GM03348 (cell line): ENCODE measurements at regions not wholly inside any gene's neighbourhood (a gene's known extent, or its start where the extent isn't known, plus 50 kb on each side); places are given as distances from the start of the nearest gene placed in this dataset.
"Not testable (repeated sequence)": the region's sequence is repeated elsewhere in the genome, so short reads cannot be mapped to it uniquely, and the experiment has no call there.

ENCODE experiments used
- DNase-seq: peaks from one replicate; pipeline ENCODE4 v3.0.0; 2012; ENCODE audit warnings: low spot score

DNA sequence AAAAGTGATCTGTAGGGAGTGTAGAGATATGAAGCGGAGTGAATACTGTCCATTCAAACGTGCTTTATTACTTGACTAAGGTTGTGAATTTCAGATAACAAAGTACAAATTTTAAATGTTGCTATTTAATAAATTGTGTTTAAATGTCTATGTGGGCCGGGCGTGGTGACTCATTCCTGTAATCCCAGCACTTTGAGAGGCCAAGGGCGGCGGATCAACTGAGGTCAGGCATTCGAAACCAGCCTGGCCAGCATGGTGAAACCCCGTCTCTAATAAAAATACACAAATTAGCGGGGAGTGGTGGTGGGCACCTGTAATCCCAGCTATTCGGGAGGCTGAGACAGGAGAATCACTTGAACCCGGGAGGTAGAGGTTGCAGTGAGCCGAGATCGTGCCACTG is 1544.1 kb downstream of the SLITRK5 start:
- not testable (repeated sequence) for DNase-seq

DNA sequence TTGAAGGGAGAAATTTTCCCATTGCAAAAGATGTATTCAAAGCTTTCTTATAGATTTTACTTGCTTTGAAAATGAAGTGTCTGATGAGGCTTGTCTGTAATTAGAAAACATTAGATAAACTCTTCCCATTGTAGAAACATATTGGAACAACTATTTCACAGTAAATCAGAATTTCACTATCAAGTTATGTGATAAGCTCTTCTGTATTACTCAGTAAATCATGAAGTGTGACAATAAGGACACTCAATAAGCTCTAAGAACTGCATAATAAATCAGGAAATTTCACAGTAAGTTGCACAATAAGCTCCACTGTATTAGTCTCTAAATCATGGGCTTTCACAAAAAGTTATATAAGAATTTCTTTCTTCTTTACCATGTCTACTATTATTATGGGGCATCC is 1546.6 kb downstream of the SLITRK5 start:
- no peak for DNase-seq

DNA sequence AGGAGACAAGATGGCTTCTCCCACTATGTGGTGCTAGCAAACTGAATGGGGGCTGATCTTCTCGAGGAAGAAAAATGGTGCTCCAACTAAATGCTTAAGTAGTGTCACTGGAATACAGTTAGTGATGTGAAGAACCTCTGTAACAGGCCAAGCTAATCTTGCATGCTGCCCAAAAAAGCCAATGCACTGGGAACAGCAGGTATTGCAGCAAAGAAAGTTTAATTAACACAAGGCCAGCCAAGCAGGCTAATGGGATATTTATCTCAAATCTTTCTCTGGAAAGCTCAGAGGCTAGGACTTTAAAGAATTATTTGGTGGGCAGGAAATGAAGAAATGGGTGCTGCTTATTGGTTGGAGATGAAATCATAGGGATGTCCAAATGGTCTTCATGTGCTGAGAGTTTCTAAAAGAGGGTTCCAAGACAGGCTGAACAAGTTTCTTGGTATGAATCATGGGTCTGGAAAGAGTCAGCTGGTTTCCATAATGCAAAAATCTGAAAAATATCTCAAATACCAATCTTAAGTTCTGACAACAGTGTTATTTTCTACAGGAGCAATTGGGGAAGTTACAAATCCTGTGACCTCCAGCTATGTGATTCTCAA is 1550.5 kb downstream of the SLITRK5 start:
- DNase-seq, result no peak

DNA sequence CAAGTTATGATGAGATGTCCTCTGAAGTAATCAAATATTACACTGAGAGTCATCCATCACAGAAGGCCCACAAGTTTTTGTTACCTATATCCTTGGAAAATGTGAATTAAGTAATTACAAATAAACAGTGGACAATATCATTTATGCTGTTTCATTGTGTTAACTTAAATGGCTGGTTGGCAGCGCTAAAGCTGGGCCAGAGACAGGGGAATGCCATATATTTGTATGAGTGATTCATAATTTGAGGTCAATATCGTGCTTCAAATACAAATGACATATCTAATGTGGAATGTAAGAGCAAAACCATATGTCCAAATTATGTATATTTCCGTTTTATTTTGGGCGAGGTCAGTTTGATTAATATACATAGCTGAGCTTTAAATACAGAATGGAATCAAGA is 1556.2 kb downstream of the SLITRK5 start:
- no peak for DNase-seq

DNA sequence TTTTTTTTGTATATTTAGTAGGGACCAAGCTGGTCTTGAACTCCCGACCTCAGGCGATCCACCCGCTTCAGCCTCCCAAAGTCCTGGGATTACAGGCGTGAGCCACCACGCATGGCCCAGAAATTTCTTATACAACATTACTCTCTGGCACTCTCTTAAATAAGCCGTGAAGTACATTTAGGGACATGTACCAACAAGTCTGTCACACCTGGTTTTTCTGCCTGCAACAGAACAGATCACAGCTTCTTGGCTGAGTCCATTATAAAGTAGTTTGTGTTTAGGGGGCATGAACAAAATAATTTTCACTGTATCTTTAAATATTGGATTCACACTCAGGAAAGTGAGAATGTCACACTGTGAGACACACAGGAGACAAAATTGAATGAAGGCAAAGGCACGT is 1567.3 kb downstream of the SLITRK5 start:
- DNase-seq, result no peak

DNA sequence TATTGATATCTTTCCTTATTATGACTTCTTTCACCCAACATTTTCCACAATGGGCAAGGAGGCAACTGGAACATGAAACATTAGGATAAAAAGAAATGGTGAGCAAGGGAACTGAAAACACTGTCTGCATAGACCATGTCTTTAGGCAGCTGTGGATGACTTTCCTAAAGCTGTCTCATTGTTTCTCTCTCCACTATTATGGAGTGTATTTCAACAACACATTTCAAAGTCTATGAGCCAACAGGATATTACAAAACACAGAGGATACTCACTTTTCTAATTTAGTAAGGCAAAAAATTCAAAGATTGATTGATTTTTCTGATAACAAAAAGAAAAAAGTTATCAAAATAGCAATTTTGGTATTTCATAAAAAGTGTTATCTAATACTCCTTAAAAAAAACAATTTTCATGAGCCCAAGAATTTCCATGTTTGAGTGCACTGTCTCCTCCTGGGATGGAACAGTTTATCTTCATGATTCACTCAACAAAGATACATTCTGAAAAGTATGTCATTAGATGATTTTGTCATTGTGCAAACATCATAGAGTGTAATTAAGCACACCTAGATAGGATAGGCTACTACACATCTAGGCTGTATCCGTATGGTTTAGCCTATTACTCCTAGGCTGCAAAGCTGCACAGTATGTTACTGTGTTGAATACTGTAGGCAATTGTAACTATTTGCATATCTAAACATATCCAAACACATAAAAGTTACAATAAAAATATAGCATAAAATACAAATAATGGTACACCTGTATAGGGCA is 1568.4 kb downstream of the SLITRK5 start:
- no peak for DNase-seq

DNA sequence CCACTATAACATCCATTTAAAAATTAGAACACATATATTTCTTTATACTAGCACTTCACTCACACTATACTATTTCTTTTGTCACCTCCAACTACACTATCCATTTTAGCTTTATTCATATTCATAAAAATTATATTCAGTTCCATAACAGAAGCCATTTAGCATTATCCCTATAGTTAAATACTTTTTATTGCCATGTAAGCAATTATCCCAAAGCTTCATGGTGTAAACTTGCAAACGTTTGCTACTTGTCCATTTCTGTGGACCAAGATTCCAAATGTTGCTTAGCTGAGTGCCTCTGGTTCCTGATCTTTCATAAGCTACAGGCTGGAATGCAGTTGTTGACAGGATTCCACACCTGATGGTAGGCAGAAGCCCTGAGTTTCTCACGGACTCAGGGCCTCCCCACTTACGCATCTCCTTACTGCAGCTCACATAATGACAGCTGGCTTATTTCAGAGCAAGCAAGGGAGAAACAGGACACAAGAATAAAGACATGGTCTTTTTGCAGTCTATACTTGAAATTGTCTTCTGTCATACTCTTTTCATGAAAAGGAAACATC is 1584.8 kb downstream of the SLITRK5 start:
- no peak for DNase-seq

DNA sequence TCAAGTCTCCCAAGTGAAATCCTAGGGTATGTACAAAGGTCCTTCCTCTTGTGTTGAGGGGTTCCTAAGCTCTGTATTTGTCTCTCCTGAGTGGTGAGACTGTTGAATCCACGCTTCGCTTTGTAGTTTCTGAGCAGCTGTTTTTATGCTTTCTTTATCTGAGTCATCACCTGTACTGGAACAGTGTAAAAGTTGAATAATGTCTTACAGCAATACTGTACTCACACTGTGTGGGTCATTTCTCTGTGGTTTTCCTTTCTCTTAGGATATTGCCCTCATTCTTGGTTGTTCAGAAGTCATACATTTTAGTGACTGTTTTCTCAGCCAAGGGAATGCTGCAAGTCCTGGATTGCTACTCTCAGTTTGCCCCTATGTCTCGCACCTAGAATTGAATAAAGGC is 1596.6 kb downstream of the SLITRK5 start:
- DNase-seq, result no peak

DNA sequence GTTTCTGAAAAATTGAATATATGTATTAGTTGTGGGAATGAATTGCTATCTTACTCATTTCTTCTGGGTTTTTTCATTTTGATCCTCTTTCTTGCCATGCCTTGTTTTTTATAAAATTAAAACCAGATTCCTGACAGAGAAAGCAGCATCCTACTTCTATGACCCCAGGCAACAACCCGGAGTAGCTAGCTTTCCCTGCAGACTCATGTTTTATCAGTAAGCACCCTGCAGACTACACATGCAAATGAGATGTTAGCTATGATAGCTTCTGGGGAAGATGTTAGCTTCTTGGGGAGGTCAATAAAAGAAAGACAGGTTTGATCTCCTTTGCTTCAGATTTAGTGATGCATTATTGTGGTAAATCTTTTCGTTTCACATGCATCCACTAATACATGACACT is 1598.6 kb downstream of the SLITRK5 start:
- no peak for DNase-seq

DNA sequence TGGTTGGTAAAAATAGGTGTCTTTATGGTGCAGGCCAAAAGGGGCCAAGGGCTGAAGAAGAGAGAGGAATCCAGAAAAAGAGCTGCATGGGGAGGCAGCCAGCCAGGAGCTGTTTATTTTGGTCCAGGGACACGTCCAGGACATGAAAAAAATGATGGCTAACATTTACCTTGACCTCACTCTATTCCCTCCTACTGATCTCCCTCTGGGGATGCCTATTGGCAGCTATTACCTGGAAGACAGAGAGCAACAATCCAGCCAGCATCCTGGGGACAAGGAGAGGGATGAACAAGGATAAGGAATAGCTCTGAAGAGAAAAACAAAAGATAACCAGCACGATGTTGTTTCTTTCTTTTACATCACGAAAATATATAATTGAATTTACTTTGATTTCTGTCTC is 1599.6 kb downstream of the SLITRK5 start:
- DNase-seq, result no peak

DNA sequence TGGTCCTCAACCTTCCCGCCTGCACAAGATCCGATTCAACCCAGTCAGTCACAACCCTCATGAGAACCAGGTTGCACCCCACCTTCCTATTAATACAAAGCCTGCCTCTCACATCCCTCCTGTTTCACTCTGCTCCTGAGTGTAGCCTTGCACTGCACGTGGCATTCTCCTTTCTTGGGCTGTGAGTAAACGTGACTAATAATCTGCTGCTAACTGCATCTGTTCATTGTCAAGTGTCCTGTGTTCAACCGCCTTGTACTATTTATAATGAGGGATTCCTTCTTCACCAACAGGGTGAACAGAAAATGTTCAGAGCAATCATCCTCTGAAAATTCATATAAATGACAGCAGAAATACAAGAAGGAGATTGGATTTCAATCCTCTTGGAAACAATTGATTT is 1608.2 kb downstream of the SLITRK5 start:
- no peak for DNase-seq

DNA sequence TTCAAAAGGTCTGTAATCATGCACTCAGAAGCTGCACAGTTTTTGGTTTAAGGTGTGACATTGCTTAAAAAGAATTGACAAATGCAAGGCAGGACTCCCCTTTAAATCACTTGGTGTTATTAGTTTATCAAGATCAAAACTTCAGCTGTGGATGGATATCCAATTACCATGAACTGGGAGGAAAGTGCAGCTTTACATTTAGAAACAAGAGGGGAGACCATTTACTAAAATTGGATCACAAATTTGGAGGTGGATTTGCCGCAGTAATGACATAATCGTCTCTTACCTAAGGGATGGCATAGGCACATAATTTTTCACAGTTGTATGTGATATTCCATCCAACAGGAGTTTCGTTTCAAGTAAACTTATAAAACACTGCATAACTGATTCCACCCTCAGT is 1610.2 kb downstream of the SLITRK5 start:
- DNase-seq, result no peak

DNA sequence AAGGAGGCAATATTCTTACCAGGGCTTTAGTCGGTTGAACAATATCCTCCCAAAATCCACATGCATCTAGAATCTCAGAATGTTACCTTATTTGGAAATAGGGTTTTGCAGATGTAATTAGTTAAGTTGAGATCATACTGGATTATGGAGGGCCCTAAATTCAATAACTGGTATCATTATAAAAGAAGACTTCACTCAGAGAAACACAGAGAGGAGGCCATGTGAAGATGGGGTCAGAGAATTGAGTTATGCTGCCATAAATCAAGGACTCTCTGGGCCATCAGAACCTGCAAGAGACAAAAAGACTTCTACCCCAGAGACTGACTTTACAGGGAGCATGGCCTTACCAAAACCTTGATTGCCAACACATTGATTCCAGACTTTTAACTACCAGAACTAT is 1611.1 kb downstream of the SLITRK5 start:
- no peak for DNase-seq

DNA sequence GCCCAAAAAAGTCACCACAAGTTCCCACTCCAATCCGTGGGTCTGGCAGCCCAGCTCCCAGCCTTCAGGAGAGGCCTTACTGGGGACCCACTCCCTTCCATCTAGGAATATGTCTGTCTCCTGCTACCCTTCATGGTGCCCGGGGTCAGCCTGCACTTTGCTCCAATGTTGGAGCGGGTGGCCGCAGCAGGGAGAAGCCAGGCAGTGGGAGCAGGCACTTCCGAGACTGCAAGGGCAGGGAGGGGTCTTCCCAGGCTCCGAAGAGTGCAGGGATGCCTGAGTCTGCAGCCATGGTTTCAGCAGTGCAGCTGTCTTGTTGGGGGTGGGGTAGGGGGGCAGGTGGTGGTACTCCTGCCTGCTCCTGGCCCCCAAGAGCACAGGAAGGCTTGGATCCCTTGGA is 1616.2 kb downstream of the SLITRK5 start:
- DNase-seq, result no peak

DNA sequence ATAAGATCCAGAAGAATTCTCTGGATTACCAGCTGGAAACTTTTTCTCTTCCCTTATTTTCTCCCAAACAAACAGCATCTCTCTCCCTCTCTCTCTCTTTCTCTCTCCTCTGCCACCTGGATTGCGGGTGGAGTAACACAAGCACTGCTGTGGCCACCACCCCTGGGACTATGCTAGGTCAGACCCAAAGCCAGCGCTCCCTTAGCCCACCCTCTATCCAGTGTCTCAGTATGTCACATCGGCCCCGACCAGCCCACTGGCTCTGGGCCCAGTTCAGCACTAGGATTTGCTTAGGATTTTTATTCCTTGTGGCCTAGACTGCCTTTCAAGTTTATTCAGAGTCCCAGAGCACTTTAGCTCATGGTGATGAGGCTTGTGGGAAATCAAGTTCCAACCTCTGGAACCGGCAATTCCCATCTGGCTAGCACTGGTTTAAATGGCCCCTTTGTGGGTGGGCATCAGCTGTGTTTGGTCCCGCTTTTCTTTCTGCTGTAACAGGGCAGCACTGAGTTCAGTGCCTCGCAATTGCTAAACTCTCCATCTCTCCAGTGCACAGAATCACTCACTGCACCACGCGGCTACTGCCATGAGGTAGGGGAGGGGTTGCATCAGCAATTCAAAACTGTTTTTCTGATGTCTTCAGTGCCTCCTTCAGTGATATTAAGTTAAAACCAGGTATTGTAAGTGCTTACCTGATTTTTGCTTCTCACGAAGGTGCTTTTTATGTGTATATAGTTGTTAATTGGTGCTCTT is 1623.1 kb downstream of the SLITRK5 start:
- no peak for DNase-seq

DNA sequence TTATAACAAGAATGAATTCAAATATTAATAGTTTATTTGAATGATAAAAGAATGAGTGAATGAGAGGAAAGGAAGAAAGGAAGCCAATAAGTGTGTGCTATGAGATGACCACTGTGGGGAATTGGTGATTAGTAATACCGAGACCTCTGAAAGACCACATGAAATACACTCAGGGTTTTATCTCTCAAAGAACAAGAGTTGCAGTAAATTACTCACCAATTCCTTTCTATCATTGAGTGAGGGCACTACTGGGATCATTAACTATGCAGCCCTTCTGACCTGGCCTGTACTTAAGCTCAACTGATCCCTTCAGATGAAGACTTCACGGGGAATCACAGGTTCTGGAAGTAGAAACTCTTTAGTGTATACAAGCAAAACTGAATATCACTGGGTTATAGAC is 1636.1 kb downstream of the SLITRK5 start:
- no peak for DNase-seq

DNA sequence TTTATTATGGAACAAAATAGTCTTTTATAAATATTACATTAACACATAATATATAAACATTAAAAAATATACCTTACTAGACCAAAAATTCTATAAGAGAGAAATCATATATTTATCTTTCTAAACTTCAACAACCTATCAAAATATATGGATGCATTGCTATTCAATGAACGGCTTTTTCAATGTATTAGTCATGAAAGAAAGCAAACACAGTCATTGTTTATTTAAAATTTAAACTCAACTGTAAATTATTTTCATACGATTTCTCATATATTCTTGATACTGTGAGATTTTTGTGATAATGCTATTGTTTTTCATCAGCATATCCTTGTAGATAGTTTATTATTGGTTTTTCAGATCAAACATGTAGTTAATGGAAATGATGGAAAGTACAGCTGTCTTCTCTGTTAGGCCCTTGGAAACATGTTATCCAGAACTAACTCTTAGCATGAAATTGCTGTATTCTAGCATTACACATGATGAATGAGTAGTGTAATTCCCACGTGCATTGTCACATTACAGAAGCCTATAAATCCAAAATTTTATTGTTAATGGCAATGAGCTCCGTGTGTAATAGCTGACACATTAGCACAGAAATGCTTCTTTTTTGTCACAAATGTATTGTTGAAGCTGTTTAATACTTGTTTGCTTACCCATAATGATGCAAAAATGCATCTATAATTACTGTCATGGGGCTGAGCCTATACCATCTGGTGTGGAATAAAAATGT is 1639.9 kb downstream of the SLITRK5 start:
- no peak for DNase-seq

DNA sequence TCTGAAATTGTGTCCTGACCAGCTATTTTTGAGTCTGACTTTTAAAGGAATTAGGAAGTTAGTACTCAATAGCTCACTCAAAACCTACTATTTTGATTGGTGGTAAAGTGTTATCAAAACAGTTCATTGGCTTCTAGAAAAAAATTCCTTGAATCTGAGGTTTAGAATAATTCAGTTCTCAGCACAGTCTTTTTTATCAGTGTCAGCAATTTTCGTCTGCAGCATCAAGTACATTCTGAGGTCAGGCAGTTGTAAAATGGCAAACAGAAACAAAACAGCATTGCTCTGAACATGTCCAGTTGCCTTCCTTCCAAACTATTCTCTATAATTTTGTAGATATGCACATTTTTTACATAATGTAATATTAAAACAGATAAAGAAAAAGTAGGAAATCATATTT is 1644.1 kb downstream of the SLITRK5 start:
- DNase-seq, result no peak

DNA sequence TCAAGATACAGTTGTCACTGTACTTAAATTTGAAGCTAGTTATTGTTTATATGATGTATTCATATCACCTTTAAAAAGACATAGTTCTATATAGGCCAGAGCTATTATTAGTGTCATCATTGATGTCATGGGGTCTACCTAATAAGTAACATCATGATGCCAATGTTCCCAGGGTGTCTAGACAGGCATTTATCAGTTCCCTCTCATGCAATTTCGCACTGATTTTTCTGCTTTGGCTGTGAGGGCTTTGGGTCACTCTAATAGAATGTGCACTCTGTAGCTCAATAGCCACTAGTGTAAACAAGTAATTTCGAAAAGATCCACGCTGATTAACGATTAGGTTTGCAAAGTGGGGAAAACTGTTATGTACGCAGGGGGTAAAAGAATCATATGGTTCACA is 1651.3 kb downstream of the SLITRK5 start:
- no peak for DNase-seq

DNA sequence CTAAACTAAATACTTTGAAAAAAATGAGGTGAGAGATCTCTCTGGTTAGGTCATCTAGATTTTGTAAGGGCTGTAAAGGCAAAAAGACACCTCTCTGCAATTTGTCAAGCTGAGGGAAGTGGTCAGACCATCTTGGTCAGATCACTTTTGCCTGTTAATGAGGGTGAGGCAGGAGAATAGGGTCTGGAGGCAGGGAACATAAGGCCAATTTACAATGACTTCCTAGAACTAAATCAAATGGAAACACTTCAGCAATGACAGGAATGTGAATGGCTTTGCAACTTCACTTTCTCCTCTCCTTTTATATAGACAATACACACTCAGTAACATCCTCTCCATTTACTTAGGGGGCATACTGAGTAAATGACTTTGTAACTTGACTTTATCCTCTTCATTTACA is 1653.4 kb downstream of the SLITRK5 start:
- DNase-seq, result no peak

DNA sequence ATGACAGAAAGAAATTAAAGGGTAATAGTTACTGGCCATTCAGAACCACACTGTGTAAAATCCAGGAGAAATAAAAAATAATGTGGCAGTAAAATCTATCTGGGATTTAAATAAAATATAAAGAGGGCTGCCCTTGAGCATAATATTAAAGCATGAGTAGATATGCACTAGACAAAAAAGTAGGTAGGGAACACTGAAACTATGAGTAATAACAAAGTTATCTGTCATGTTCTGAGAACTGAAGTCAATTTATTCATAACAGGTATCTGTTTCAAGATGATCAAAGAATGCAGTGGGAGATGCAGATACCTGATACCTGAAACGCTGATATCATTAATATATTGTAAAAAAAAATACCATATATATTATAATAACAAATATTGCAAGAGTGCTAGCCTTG is 1672.0 kb downstream of the SLITRK5 start:
- no peak for DNase-seq

DNA sequence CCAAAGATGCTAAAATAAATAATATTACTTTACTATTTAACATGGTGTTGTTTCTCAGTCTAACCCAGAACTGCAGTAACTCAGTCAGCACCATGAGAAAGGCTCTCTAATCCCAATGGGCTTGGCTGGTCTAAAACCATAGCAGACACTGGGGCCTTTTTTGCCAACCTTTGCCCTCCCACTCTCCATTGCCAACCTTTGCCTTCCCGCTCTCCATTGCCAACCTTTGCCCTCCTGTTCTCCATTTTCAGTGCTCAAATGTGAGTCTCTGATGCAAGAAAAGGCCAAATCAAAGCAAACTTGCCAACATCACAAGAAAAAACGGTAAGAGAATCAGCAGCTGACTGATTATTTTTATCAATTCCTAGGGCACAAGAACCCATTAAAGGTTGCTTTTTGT is 1681.2 kb downstream of the SLITRK5 start:
- DNase-seq, result no peak
